Upper lobe of left lung (tissue), 6 donors: ENCODE measurements at regions not wholly inside any gene's neighbourhood (a gene's known extent, or its start where the extent isn't known, plus 50 kb on each side); places are given as distances from the start of the nearest gene placed in this dataset.

Source experiments
- ATAC-seq, 2 donors: fragments of 200-7000 bp; cut with Tn5 transposase; one replicate each; pipeline ENCODE4 v1.9.1; 2022; ENCODE audit warnings: mild to moderate bottlenecking in 2 of 2, moderate library complexity in 2 of 2; ENCODE audit not compliant: low FRiP score in 2 of 2
- DNase-seq, 2 donors: peaks; one replicate each; pipeline ENCODE4 v3.0.0-alpha.2; 2019 to 2020
- H3K27ac ChIP-seq, 4 donors: fragments of 200-600 bp; sonication (generic); one replicate each; pipeline ENCODE4 v1.5.1; 2016 to 2019
- H3K27me3 ChIP-seq, 4 donors: fragments of 200-600 bp; sonication (generic); one replicate each; pipeline ENCODE4 v1.5.1; 2017 to 2019
- H3K36me3 ChIP-seq, 4 donors: fragments of 200-600 bp; sonication (generic); one replicate each; pipeline ENCODE4 v1.5.1; 2016 to 2019
- H3K4me1 ChIP-seq, 4 donors: fragments of 200-600 bp; sonication (generic); one replicate each; pipeline ENCODE4 v1.5.1; 2018 to 2019
- H3K4me3 ChIP-seq, 4 donors: fragments of 200-600 bp; sonication (generic); one replicate each; pipeline ENCODE4 v1.5.1; 2017 to 2019; ENCODE audit warnings: mild to moderate bottlenecking in 2 of 4, moderate library complexity in 1 of 4
- H3K9me3 ChIP-seq, 4 donors: fragments of 200-600 bp; sonication (generic); one replicate each; pipeline ENCODE4 v1.5.1; 2018 to 2019
- EP300 ChIP-seq, 4 donors: sonication (generic); formaldehyde crosslinking; IDR thresholded peaks; one replicate each; pipeline ENCODE4 v1.5.1; 2017; ENCODE audit warnings: antibody characterized with exemption in 4 of 4, control low read depth in 2 of 4
- POLR2A ChIP-seq, 4 donors: fragments of 450-650 bp; IDR thresholded peaks; one replicate each; pipeline ENCODE4 v1.5.1; 2016 to 2017; ENCODE audit warnings: antibody characterized with exemption in 4 of 4, mild to moderate bottlenecking in 2 of 4
- POLR2AphosphoS5 ChIP-seq, 2 donors: sonication (generic); formaldehyde crosslinking; IDR thresholded peaks; one replicate each; pipeline ENCODE4 v1.5.1; 2017; ENCODE audit warnings: antibody characterized with exemption in 2 of 2
- WGBS, 2 donors: methylation state at CpG; one replicate each; pipeline ENCODE4 v1.1.5; 2017 to 2018; 5-methylcytosine and 5-hydroxymethylcytosine counted together
- TF ChIP-seq, protein P1 (sequence below), 6 experiments: fragments of 450-650 bp in 4 of 6; fragments of 200-600 bp in 2 of 6; sonication (generic) in 2 of 6; IDR thresholded peaks; one replicate each; pipeline ENCODE4 v1.5.1; 2016 to 2019; ENCODE audit warnings: antibody characterized with exemption in 6 of 6
- donor health status: DM: no; HTN: no; CAD: no; lungs with moderate emphysema.
- donor health status: DM: no; HTN: yes; CAD: no; lungs with severe emphysema.

DNA sequence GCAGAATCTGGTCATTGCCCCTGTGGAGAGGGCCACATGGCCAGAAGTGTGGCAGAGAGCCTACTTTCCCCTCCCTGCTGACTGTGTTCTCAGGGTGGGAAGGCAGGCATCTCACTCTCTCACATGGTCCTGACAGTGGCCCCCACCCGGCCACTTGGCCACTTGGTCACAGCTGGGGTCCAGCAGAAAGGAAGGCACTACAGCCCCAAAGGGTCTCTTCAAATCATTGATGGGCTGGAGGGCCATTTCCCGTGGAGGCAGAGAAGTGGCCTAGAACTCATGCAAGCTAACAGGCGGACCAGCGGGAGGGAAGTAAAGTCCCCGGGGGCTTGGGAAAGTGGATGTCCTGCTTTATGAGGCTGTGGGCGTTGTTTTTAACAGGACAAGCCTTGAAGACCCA lies 125.3 kb downstream of the EMX2 start:
- TF ChIP-seq POLR2AphosphoS5 (IDR thresholded peaks at IDR 0.05) (no peak), EP300 (IDR thresholded peaks at IDR 0.05) (no peak), POLR2A (IDR thresholded peaks at IDR 0.05) (no peak)
- TF ChIP-seq, protein P1, sequence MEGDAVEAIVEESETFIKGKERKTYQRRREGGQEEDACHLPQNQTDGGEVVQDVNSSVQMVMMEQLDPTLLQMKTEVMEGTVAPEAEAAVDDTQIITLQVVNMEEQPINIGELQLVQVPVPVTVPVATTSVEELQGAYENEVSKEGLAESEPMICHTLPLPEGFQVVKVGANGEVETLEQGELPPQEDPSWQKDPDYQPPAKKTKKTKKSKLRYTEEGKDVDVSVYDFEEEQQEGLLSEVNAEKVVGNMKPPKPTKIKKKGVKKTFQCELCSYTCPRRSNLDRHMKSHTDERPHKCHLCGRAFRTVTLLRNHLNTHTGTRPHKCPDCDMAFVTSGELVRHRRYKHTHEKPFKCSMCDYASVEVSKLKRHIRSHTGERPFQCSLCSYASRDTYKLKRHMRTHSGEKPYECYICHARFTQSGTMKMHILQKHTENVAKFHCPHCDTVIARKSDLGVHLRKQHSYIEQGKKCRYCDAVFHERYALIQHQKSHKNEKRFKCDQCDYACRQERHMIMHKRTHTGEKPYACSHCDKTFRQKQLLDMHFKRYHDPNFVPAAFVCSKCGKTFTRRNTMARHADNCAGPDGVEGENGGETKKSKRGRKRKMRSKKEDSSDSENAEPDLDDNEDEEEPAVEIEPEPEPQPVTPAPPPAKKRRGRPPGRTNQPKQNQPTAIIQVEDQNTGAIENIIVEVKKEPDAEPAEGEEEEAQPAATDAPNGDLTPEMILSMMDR (IDR thresholded peaks at IDR 0.05) = no peak

DNA sequence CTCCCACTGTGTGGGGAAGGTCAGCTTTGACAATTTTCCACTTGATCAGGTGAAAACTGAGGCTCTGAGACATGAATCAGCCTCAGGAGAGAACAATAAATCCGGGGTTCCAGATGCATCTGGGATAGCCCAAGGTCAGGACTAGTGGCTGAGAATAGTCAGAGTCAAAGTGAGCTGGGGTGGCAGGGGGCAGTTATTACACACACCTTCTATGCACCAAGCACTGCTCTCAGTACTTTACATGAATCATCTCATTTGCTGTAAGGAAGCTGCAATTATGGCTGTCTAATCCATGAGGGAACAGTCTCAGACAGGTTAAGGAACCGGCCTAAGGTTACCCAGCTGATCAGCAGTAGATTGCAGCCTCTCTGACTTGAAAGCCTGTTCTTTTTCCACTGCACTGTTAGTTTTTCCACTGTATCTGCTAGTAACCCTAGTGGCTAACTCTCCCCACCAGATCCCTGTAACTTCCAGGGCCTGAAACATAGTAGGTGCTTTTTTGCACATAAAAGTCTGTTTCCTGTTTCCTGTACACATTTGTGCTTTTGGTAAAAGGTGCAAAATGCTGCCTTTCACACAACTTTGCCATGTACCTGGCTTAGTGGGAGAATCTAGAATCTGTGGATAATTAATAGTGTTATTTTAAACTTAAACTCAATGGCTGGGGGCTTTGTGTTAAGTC lies 125.9 kb downstream of the EMX2 start:
- H3K27me3 ChIP-seq = no peaks in the 10 kb centered on the region
- H3K9me3 ChIP-seq = no peaks in the 10 kb centered on the region
- no peak for ATAC-seq
- H3K36me3 ChIP-seq = no peaks in the 10 kb centered on the region
- TF ChIP-seq, protein P1 (IDR thresholded peaks at IDR 0.05) = no peak
- TF ChIP-seq POLR2AphosphoS5 (IDR thresholded peaks at IDR 0.05) = no peak
- 50 to 68% methylated on average over 2 of the region's 2 CpGs for WGBS, 2 donors
- no peaks in the 10 kb centered on the region for H3K4me1 ChIP-seq
- no peak overlapping the region for H3K27ac ChIP-seq
- no peak overlapping the region for H3K4me3 ChIP-seq
- no peak for DNase-seq

More for the DNA sequence above, 125.3 kb downstream of the EMX2 start:
- Histone ChIP-seq H3K27me3 (no peaks in the 10 kb centered on the region), H3K27ac (no peak overlapping the region), H3K4me3 (no peak overlapping the region), H3K36me3 (no peaks in the 10 kb centered on the region), H3K4me1 (no peaks in the 10 kb centered on the region), H3K9me3 (no peaks in the 10 kb centered on the region)
- ATAC-seq (no peak), DNase-seq (no peak)
- WGBS, 2 donors = 85 to 86% methylated on average over 5 to 6 of the region's 6 CpGs

DNA sequence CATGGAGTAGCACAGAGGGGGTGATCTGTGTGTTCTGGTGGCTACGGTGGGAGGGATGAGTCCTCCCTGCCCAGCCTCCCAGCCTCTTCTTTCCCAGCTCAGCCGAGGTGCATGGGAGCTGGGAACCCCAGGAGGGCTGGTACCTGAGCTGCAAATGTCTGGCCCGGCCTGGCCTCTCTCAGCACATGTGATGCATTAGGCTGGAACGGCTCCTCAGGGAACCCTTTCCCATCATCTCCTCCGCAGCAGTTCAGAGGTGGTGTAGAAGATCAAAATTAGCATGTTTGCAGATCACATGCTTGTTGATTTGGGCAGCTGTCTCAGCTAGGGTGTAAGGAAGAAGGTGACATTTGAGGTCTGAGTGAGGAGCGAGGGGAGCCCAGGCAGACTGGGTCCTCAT lies 126.6 kb downstream of the EMX2 start:
- H3K9me3 ChIP-seq = no peaks in the 10 kb centered on the region
- no peaks in the 10 kb centered on the region for H3K4me1 ChIP-seq
- no peak overlapping the region for H3K27ac ChIP-seq
- ATAC-seq (no peak), DNase-seq (no peak)
- H3K4me3 ChIP-seq = no peak overlapping the region
- H3K36me3 ChIP-seq = no peaks in the 10 kb centered on the region
- no peak for TF ChIP-seq POLR2AphosphoS5 (IDR thresholded peaks at IDR 0.05)
- no peak for TF ChIP-seq EP300 (IDR thresholded peaks at IDR 0.05)
- no peak for TF ChIP-seq POLR2A (IDR thresholded peaks at IDR 0.05)
- TF ChIP-seq, protein P1 (IDR thresholded peaks at IDR 0.05) = no peak
- WGBS, 2 donors = 87 to 95% methylated on average over 3 to 6 of the region's 6 CpGs
- no peaks in the 10 kb centered on the region for H3K27me3 ChIP-seq

DNA sequence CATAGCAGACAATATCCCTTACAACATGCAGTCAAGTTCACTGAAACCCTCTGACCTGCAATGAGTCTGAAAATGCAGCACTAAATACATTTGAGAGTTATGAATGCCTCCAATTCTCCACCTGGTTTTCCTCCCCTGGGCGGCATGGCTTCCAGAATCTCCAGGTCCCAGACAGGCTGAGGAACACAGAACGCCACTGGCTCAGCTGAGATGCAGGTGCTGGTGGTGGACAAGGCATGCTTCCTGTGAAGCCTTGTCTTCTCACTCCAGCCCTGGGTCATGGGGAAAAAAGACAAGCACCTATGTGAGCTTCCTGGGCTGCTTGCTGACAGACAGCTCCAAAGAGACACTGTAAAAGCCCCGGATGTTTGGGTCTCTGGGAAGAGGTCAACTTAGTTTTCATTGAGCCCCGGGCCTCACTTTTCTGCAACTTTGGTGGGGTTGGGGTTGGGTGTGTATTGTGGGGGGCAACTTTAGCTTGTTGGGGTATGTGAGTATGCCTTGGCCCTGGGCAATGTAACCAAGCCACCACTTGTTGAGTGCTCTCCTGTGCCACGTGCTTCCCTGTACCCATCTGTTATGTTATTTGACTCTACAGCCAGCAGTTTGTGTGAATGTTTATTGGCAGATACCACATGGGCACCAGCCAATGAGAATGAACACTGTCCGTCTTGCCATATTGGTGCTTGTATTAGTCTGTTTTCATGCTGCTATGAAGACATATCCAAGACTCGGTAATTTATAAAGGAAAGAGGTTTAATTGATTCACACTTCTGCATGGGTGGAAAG lies 127.8 kb downstream of the EMX2 start:
- DNase-seq = no peak
- no peak for TF ChIP-seq POLR2AphosphoS5 (IDR thresholded peaks at IDR 0.05)
- TF ChIP-seq POLR2A (IDR thresholded peaks at IDR 0.05) = no peak
- TF ChIP-seq, protein P1 (IDR thresholded peaks at IDR 0.05) = no peak
- TF ChIP-seq EP300 (IDR thresholded peaks at IDR 0.05) = no peak
- Histone ChIP-seq H3K27me3 (no peaks in the 10 kb centered on the region), H3K36me3 (no peaks in the 10 kb centered on the region), H3K4me3 (no peak overlapping the region), H3K9me3 (no peaks in the 10 kb centered on the region), H3K27ac (no peak overlapping the region), H3K4me1 (no peaks in the 10 kb centered on the region)
- ATAC-seq = no peak
- WGBS, 2 donors = 87 to 89% methylated on average over 7 of the region's 7 CpGs
